Body of pancreas (tissue), 4 donors: ENCODE measurements at regions not wholly inside any gene's neighbourhood (a gene's known extent, or its start where the extent isn't known, plus 50 kb on each side); places are given as distances from the start of the nearest gene placed in this dataset.

Source experiments
- CTCF ChIP-seq, 7 experiments: fragments of 450-650 bp in 4 of 7; fragments of 200-600 bp in 3 of 7; sonication (generic) in 3 of 7; IDR thresholded peaks; one replicate each; pipeline ENCODE4 v1.5.1; 2016 to 2019; ENCODE audit warnings: antibody characterized with exemption in 7 of 7
- POLR2A ChIP-seq, 3 donors: fragments of 450-650 bp; IDR thresholded peaks; one replicate each; pipeline ENCODE4 v1.6.1; 2016; ENCODE audit warnings: antibody characterized with exemption in 3 of 3, mild to moderate bottlenecking in 2 of 3

DNA sequence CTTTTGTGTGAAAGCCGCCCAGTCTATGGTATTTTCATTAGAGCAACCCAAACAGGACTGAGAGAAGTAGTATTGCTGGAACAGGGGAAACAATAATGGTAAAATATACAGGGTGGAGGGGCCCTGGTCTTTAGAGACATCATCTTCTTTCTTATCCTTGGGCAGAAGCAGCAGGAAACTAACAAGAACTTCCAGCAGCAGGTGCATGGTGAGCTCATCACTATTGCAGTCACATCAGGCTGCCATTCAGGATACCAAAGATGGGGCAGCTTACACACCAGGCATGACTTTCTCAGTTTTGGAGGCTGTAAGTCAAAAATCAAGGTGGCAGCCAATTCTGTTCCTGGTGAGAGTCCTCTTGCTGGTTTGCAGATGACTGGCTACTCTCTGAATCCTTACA, 478.3 kb upstream of the RUNX1 start:
- TF ChIP-seq CTCF (IDR thresholded peaks at IDR 0.05), result no peak
- TF ChIP-seq POLR2A (IDR thresholded peaks at IDR 0.05), result no peak
